ENCODE measurements at regions not wholly inside any gene's neighbourhood (a gene's known extent, or its start where the extent isn't known, plus 50 kb on each side); places are given as distances from the start of the nearest gene placed in this dataset.

GRCh38 chr2:180927030-180927686 is 53.2 kb upstream of the UBE2E3 start:
- no peak for FAIRE-seq
- DNase-seq (ENCODE audit: insufficient read length, low spot score), result no peak
- TF ChIP-seq SPI1 (IDR thresholded peaks at IDR 0.05; ENCODE audit: low read depth, low read length) (no peak), POLR2A (IDR thresholded peaks at IDR 0.05; ENCODE audit: low read depth, low read length) (no peak), POLR2AphosphoS5 (IDR thresholded peaks at IDR 0.05; ENCODE audit: low read depth, low read length) (no peak), POU2F2 (IDR thresholded peaks at IDR 0.05; ENCODE audit: low read depth, low read length) (no peak), PAX5 (IDR thresholded peaks at IDR 0.05; ENCODE audit: insufficient read depth, low read length, severe bottlenecking) (no peak), TAF1 (IDR thresholded peaks at IDR 0.05; ENCODE audit: low read depth, low read length) (no peak)

DNA sequence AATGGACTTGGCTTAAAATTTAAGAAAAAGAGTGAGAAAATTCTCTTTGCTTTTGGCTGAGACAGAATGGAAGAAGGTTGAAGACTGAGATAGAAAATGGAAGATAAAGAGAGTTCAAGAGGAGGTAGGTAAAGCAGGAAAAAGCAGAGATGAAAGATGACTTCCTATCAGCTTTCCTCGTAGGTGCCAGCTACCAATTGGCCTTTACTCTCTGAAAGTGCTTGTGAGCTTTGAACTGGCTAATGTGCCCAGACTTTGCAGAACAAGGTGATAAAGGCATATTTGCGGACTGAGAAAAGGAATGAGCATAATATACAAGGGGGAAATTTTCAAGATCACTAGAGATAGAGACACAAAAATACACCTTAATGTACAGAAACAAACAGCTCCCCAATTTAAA is 54.7 kb upstream of the UBE2E3 start:
- DNase-seq (ENCODE audit: insufficient read length, low spot score), result no peak
- no peak for FAIRE-seq
- no peak for TF ChIP-seq POLR2A (IDR thresholded peaks at IDR 0.05; ENCODE audit: low read depth, low read length)
- no peak for TF ChIP-seq POU2F2 (IDR thresholded peaks at IDR 0.05; ENCODE audit: low read depth, low read length)
- no peak for TF ChIP-seq POLR2AphosphoS5 (IDR thresholded peaks at IDR 0.05; ENCODE audit: low read depth, low read length)
- no peak for TF ChIP-seq SPI1 (IDR thresholded peaks at IDR 0.05; ENCODE audit: low read depth, low read length)
- no peak for TF ChIP-seq TAF1 (IDR thresholded peaks at IDR 0.05; ENCODE audit: low read depth, low read length)
- no peak for TF ChIP-seq PAX5 (IDR thresholded peaks at IDR 0.05; ENCODE audit: insufficient read depth, low read length, severe bottlenecking)

GRCh38 chr2:180924063-180924462 is 56.3 kb upstream of the UBE2E3 start:
- no peak for TF ChIP-seq TAF1 (IDR thresholded peaks at IDR 0.05; ENCODE audit: low read depth, low read length)
- no peak for TF ChIP-seq SPI1 (IDR thresholded peaks at IDR 0.05; ENCODE audit: low read depth, low read length)
- TF ChIP-seq POU2F2 (IDR thresholded peaks at IDR 0.05; ENCODE audit: low read depth, low read length), result no peak
- TF ChIP-seq POLR2A (IDR thresholded peaks at IDR 0.05; ENCODE audit: low read depth, low read length), result no peak
- no peak for TF ChIP-seq PAX5 (IDR thresholded peaks at IDR 0.05; ENCODE audit: insufficient read depth, low read length, severe bottlenecking)
- no peak for TF ChIP-seq POLR2AphosphoS5 (IDR thresholded peaks at IDR 0.05; ENCODE audit: low read depth, low read length)
- no peak for FAIRE-seq
- DNase-seq (ENCODE audit: insufficient read length, low spot score), result no peak

DNA sequence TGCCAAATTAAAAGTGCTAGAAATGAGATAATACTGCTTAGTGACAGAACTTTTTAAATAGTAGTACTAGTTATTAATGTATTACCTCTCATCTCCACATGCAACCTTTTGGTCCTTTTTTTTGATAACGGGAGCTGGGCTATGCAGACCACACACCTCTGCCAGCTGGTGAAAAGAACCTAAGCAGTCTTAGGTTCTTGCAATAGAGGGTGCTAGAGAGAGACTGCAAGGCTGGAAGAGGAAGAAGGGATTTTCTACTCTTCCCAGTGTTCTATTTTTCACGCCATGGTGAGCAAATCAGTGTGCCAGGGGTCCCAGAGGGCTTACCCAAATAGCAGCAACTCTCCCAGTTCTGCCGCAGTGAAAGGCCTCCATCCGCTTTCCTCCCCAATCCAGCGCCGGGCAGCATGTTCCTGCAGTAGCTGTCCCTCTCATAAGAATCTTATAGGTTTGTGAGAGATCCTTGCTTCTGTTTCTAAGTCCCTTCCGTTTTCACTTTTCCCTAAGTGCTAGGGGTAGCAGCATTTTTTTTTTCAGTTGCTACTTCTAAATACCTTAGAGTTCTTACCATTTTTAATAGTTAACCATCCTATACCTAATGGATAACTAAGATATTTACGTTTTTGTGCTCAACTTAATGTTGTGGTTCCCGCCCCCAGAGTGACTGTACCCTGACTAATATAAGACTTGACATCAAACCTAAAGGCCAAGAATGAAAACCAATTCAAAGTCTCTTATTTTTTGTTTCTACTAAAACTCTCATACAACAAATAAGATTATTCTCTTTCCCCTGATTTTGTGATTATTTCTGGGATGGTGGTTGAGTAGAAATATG is 69.4 kb upstream of the UBE2E3 start:
- TF ChIP-seq TAF1 (IDR thresholded peaks at IDR 0.05; ENCODE audit: low read depth, low read length) (no peak), SPI1 (IDR thresholded peaks at IDR 0.05; ENCODE audit: low read depth, low read length) (no peak), POU2F2 (IDR thresholded peaks at IDR 0.05; ENCODE audit: low read depth, low read length) (no peak), PAX5 (IDR thresholded peaks at IDR 0.05; ENCODE audit: insufficient read depth, low read length, severe bottlenecking) (no peak), POLR2A (IDR thresholded peaks at IDR 0.05; ENCODE audit: low read depth, low read length) (no peak), POLR2AphosphoS5 (IDR thresholded peaks at IDR 0.05; ENCODE audit: low read depth, low read length) (no peak)
- DNase-seq (ENCODE audit: insufficient read length, low spot score) (no peak), FAIRE-seq (no peak)

DNA sequence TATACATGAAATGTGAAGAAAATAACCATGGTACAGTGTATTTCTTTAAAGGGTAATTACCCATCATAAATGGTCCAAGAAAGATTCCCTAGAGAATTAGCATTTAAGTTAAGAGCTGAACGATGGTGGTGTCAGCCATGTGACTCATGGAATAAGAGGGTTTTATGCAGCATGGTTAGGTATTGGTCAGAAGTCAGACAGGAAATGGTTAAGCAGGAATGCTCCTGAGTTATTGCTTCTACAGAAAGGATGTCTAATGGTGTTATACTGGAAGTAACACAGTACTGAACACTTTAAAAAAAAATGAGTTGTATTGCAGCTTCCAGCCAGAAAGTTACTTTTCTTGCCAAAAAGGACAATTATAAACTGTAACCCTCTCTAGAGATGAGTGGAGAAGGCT is 72.7 kb upstream of the UBE2E3 start:
- FAIRE-seq, result no peak
- no peak for DNase-seq (ENCODE audit: insufficient read length, low spot score)
- TF ChIP-seq PAX5 (IDR thresholded peaks at IDR 0.05; ENCODE audit: insufficient read depth, low read length, severe bottlenecking) (no peak), POLR2AphosphoS5 (IDR thresholded peaks at IDR 0.05; ENCODE audit: low read depth, low read length) (no peak), POU2F2 (IDR thresholded peaks at IDR 0.05; ENCODE audit: low read depth, low read length) (no peak), TAF1 (IDR thresholded peaks at IDR 0.05; ENCODE audit: low read depth, low read length) (no peak), POLR2A (IDR thresholded peaks at IDR 0.05; ENCODE audit: low read depth, low read length) (no peak), SPI1 (IDR thresholded peaks at IDR 0.05; ENCODE audit: low read depth, low read length) (no peak)

GRCh38 chr2:180905461-180905860 is 74.9 kb upstream of the UBE2E3 start:
- FAIRE-seq, result no peak
- no peak for DNase-seq (ENCODE audit: insufficient read length, low spot score)
- TF ChIP-seq PAX5 (IDR thresholded peaks at IDR 0.05; ENCODE audit: insufficient read depth, low read length, severe bottlenecking) (no peak), SPI1 (IDR thresholded peaks at IDR 0.05; ENCODE audit: low read depth, low read length) (no peak), POLR2AphosphoS5 (IDR thresholded peaks at IDR 0.05; ENCODE audit: low read depth, low read length) (no peak), TAF1 (IDR thresholded peaks at IDR 0.05; ENCODE audit: low read depth, low read length) (no peak), POU2F2 (IDR thresholded peaks at IDR 0.05; ENCODE audit: low read depth, low read length) (no peak), POLR2A (IDR thresholded peaks at IDR 0.05; ENCODE audit: low read depth, low read length) (no peak)

- DNase-seq (ENCODE audit: insufficient read length, low spot score), result no peak
- no peak for FAIRE-seq
- no peak for TF ChIP-seq POLR2AphosphoS5 (IDR thresholded peaks at IDR 0.05; ENCODE audit: low read depth, low read length)
- no peak for TF ChIP-seq POLR2A (IDR thresholded peaks at IDR 0.05; ENCODE audit: low read depth, low read length)
- no peak for TF ChIP-seq SPI1 (IDR thresholded peaks at IDR 0.05; ENCODE audit: low read depth, low read length)
- TF ChIP-seq POU2F2 (IDR thresholded peaks at IDR 0.05; ENCODE audit: low read depth, low read length), result no peak
- no peak for TF ChIP-seq PAX5 (IDR thresholded peaks at IDR 0.05; ENCODE audit: insufficient read depth, low read length, severe bottlenecking)
- TF ChIP-seq TAF1 (IDR thresholded peaks at IDR 0.05; ENCODE audit: low read depth, low read length), result no peak
Observed at GRCh38 chr2:180905002-180905401, 75.4 kb upstream of the UBE2E3 start.

GRCh38 chr2:180901331-180901730 is 79.1 kb upstream of the UBE2E3 start:
- no peak for DNase-seq (ENCODE audit: insufficient read length, low spot score)
- no peak for FAIRE-seq
- TF ChIP-seq TAF1 (IDR thresholded peaks at IDR 0.05; ENCODE audit: low read depth, low read length) (no peak), POLR2AphosphoS5 (IDR thresholded peaks at IDR 0.05; ENCODE audit: low read depth, low read length) (no peak), POLR2A (IDR thresholded peaks at IDR 0.05; ENCODE audit: low read depth, low read length) (no peak)

DNA sequence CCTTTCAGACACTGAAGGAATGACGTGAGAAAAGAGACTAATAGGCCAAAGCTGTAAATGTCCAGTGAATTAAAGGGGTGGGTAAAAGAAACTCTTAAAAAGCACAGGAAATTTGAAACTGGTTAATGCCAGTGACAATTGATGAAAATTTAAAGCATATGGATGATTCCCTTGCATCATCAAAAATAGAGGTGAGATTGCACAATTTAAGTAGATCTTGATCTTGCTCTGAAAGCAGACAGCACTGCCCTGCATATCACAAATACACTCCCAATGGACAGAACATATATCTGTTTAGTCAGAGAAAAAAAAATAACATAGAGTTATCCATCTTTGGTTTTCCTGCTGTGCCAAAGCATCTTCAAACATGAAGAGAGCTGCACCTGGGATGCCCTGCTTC is 86.7 kb upstream of the UBE2E3 start:
- no peak for TF ChIP-seq POU2F2 (IDR thresholded peaks at IDR 0.05; ENCODE audit: low read depth, low read length)
- no peak for TF ChIP-seq POLR2AphosphoS5 (IDR thresholded peaks at IDR 0.05; ENCODE audit: low read depth, low read length)
- no peak for TF ChIP-seq SPI1 (IDR thresholded peaks at IDR 0.05; ENCODE audit: low read depth, low read length)
- TF ChIP-seq PAX5 (IDR thresholded peaks at IDR 0.05; ENCODE audit: insufficient read depth, low read length, severe bottlenecking), result no peak
- FAIRE-seq (no peak), DNase-seq (ENCODE audit: insufficient read length, low spot score) (no peak)
